B cell (primary cell): ENCODE measurements at regions not wholly inside any gene's neighbourhood (a gene's known extent, or its start where the extent isn't known, plus 50 kb on each side); places are given as distances from the start of the nearest gene placed in this dataset.

Experiments
- CTCF ChIP-seq: fragments of 200-600 bp; IDR thresholded peaks from one replicate; pipeline ENCODE4 v1.8.0; 2022; ENCODE audit warnings: antibody characterized with exemption, mild to moderate bottlenecking
- EZH2 ChIP-seq: IDR thresholded peaks from 2 replicates; pipeline ENCODE4 v1.6.1; 2012; ENCODE audit warnings: borderline replicate concordance, low read depth, mild to moderate bottlenecking, moderate library complexity, low read length; ENCODE audit not compliant: insufficient read depth, poor library complexity, severe bottlenecking

DNA sequence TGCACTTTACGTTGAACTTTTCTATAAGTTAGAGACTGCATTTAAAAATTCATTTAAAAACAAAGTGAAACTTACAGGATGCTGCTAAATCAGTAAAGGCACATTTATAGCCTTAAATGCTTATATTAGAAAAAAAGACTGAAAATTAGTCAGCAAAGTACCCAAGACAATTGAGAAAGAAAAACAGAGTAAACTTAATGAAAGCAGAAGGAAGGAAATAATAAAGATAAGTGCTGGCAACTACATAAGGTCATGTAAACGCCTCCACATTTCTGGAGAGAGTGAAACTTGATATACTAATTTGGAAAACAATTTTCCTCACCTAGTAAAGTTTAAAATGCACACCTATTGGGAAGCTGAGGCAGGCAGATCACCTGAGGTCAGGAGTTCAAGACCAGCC, 58.2 kb upstream of the ACAN start:
- TF ChIP-seq CTCF, result no peak
- TF ChIP-seq EZH2, result no peak
